GM23338 (cell line): ENCODE measurements at regions not wholly inside any gene's neighbourhood (a gene's known extent, or its start where the extent isn't known, plus 50 kb on each side); places are given as distances from the start of the nearest gene placed in this dataset.

Experiments
- ATAC-seq: fragments of 200-7000 bp; cut with Tn5 transposase; 3 replicates; pipeline ENCODE4 v1.9.1; 2020
- DNase-seq: peaks from one replicate; pipeline ENCODE4 v3.0.0-alpha.2; 2015; ENCODE audit warnings: low spot score
- H2AFZ ChIP-seq: fragments of 200-600 bp; sonication (generic); 2 replicates; pipeline ENCODE4 v1.8.0; 2016; ENCODE audit warnings: antibody characterized with exemption, mild to moderate bottlenecking, moderate library complexity
- H3F3A ChIP-seq: fragments of 200-600 bp; sonication (generic); replicated peaks from 2 replicates; pipeline ENCODE4 v1.8.0; 2017; ENCODE audit warnings: antibody characterized with exemption, mixed run types, low read depth
- H3K27ac ChIP-seq: fragments of 200-600 bp; sonication (generic); 2 replicates; pipeline ENCODE4 v1.6.1; 2016; ENCODE audit warnings: low read depth
- H3K27me3 ChIP-seq: fragments of 200-600 bp; sonication (generic); 2 replicates; pipeline ENCODE4 v1.8.0; 2016; ENCODE audit warnings: mild to moderate bottlenecking, mixed run types, moderate library complexity; ENCODE audit not compliant: insufficient read depth
- H3K36me3 ChIP-seq: fragments of 200-600 bp; sonication (generic); 2 replicates; pipeline ENCODE4 v1.8.0; 2016; ENCODE audit warnings: mild to moderate bottlenecking; ENCODE audit not compliant: insufficient read depth
- H3K4me1 ChIP-seq: fragments of 200-600 bp; sonication (generic); 2 replicates; pipeline ENCODE4 v1.8.0; 2016; ENCODE audit warnings: mild to moderate bottlenecking, moderate library complexity; ENCODE audit not compliant: insufficient read depth
- H3K4me2 ChIP-seq: fragments of 200-600 bp; sonication (generic); 2 replicates; pipeline ENCODE4 v1.7.1; 2017; ENCODE audit warnings: mixed run types
- H3K4me3 ChIP-seq: fragments of 200-600 bp; sonication (generic); 2 replicates; pipeline ENCODE4 v1.6.1; 2016; ENCODE audit warnings: mixed run types
- H3K79me2 ChIP-seq: fragments of 200-600 bp; sonication (generic); replicated peaks from 2 replicates; pipeline ENCODE4 v1.8.0; 2017; ENCODE audit warnings: mild to moderate bottlenecking; ENCODE audit not compliant: insufficient read depth
- H3K9me2 ChIP-seq: fragments of 200-600 bp; sonication (generic); 2 replicates; pipeline ENCODE4 v1.8.0; 2017; ENCODE audit not compliant: insufficient read depth
- H4K20me1 ChIP-seq: fragments of 200-600 bp; sonication (generic); replicated peaks from 2 replicates; pipeline ENCODE4 v1.8.0; 2017; ENCODE audit warnings: mild to moderate bottlenecking; ENCODE audit not compliant: insufficient read depth
- H3K27ac Mint-ChIP-seq: 2 replicates; pipeline ENCODE4 v1.8.0; 2020; ENCODE audit warnings: inconsistent platforms, mild to moderate bottlenecking, moderate library complexity, mixed read lengths
- H3K27me3 Mint-ChIP-seq: 3 replicates; pipeline ENCODE4 v1.8.0; 2022; ENCODE audit warnings: low read depth, mild to moderate bottlenecking, moderate library complexity, mixed read lengths, inconsistent platforms; ENCODE audit not compliant: insufficient read depth, poor library complexity
- H3K36me3 Mint-ChIP-seq: 3 replicates; pipeline ENCODE4 v1.8.0; 2021; ENCODE audit warnings: low read depth, mild to moderate bottlenecking, inconsistent platforms, moderate library complexity, mixed read lengths
- H3K4me1 Mint-ChIP-seq: 3 replicates; pipeline ENCODE4 v1.8.0; 2020; ENCODE audit warnings: mild to moderate bottlenecking, inconsistent platforms, mixed read lengths
- H3K4me3 Mint-ChIP-seq: 3 replicates; pipeline ENCODE4 v1.8.0; 2021; ENCODE audit warnings: moderate library complexity, mild to moderate bottlenecking, inconsistent platforms, mixed read lengths
- H3K9me3 Mint-ChIP-seq: 3 replicates; pipeline ENCODE4 v1.8.0; 2020; ENCODE audit warnings: moderate library complexity, mild to moderate bottlenecking, inconsistent platforms, mixed read lengths
- ETS1 ChIP-seq: IDR thresholded peaks from 2 replicates; pipeline ENCODE4 v1.6.1; 2016; ENCODE audit warnings: antibody characterized with exemption
- EZH2 ChIP-seq: fragments of 200-600 bp; sonication (generic); IDR thresholded peaks from one replicate; pipeline ENCODE4 v1.8.0; 2017; ENCODE audit warnings: antibody characterized with exemption, mild to moderate bottlenecking, low read depth; ENCODE audit not compliant: unreplicated experiment
- ZNF114 ChIP-seq: fragments of 250-450 bp; sonication (Bioruptor Pico); IDR thresholded peaks from 2 replicates; pipeline ENCODE4 v1.5.0; 2020; ENCODE audit warnings: mild to moderate bottlenecking, moderate library complexity
- ZNF331 ChIP-seq: fragments of 250-450 bp; sonication (Bioruptor Pico); IDR thresholded peaks from 2 replicates; pipeline ENCODE4 v1.5.0; 2020; ENCODE audit warnings: low read depth, mild to moderate bottlenecking, moderate library complexity
- TF ChIP-seq, protein P1 (sequence below): fragments of 250-450 bp; sonication (Bioruptor Pico); IDR thresholded peaks from 2 replicates; pipeline ENCODE4 v1.5.0; 2020; ENCODE audit warnings: mild to moderate bottlenecking, moderate library complexity

DNA sequence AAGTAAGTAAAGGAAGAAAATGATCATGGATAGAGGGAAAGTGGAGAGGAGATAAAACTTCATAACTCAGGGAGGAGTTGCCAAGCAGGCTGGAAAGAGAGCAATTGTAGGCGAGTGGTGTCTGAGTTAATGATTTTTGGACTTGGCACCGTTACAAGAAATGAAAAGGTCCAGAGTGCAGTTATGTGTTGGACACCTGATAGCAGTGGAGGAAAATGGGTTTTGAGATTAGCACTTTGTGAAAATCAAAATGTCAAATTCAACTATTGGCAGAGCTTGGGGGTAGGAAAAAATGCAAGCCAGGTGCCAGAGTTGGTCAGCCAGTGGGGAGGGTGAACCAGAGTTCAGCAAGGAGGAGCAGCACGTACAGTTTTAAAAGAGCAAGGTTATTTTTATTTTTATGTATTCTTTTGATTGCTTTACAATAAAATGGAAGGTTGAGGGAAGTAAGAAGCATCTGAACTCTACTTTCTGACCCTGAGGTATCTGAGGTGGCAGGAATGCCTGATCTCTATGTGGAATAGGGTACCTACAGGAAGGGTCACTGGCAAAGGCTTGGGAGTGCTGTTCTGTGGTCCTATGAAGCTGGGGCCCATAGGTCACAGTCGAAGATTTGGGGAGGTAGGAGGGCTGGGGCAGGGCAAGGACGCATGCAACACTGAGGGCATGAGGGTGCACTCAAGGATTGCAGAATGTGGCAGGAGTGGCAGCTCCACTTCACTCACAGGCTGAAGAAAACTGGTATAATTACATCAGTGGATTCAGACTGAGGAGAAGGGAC, 127.5 kb downstream of the CD8B2 start:
- no peaks in the 10 kb centered on the region for H3F3A ChIP-seq
- no peaks in the 10 kb centered on the region for H3K27me3 Mint-ChIP-seq
- ATAC-seq (no peak), DNase-seq (no peak)
- H3K36me3 Mint-ChIP-seq: no peaks in the 10 kb centered on the region
- H3K4me1 Mint-ChIP-seq: peaks cover 19% of the 10 kb centered on the region
- H3K27ac ChIP-seq: no peak overlapping the region
- no peak overlapping the region for H3K4me2 ChIP-seq
- no peaks in the 10 kb centered on the region for H3K79me2 ChIP-seq
- H3K9me2 ChIP-seq: 0 out of 2 replicates have a peak, but pooled peaks cover 2% of the 10 kb centered on the region
- H3K9me3 Mint-ChIP-seq: peaks cover 2% of the 10 kb centered on the region; the same call in 1 of the 3 replicates
- H3K27ac Mint-ChIP-seq: no peak overlapping the region
- H4K20me1 ChIP-seq: no peaks in the 10 kb centered on the region
- H3K4me1 ChIP-seq: peaks cover 16% of the 10 kb centered on the region
- no peak overlapping the region for H3K4me3 ChIP-seq
- no peaks in the 10 kb centered on the region for H3K36me3 ChIP-seq
- H3K4me3 Mint-ChIP-seq: no peak overlapping the region
- no peak overlapping the region for H2AFZ ChIP-seq
- TF ChIP-seq ZNF331 (CRISPR knock-in tag) (no peak), EZH2 (no peak), ZNF114 (CRISPR knock-in tag) (no peak), ETS1 (no peak)
- TF ChIP-seq, protein P1, sequence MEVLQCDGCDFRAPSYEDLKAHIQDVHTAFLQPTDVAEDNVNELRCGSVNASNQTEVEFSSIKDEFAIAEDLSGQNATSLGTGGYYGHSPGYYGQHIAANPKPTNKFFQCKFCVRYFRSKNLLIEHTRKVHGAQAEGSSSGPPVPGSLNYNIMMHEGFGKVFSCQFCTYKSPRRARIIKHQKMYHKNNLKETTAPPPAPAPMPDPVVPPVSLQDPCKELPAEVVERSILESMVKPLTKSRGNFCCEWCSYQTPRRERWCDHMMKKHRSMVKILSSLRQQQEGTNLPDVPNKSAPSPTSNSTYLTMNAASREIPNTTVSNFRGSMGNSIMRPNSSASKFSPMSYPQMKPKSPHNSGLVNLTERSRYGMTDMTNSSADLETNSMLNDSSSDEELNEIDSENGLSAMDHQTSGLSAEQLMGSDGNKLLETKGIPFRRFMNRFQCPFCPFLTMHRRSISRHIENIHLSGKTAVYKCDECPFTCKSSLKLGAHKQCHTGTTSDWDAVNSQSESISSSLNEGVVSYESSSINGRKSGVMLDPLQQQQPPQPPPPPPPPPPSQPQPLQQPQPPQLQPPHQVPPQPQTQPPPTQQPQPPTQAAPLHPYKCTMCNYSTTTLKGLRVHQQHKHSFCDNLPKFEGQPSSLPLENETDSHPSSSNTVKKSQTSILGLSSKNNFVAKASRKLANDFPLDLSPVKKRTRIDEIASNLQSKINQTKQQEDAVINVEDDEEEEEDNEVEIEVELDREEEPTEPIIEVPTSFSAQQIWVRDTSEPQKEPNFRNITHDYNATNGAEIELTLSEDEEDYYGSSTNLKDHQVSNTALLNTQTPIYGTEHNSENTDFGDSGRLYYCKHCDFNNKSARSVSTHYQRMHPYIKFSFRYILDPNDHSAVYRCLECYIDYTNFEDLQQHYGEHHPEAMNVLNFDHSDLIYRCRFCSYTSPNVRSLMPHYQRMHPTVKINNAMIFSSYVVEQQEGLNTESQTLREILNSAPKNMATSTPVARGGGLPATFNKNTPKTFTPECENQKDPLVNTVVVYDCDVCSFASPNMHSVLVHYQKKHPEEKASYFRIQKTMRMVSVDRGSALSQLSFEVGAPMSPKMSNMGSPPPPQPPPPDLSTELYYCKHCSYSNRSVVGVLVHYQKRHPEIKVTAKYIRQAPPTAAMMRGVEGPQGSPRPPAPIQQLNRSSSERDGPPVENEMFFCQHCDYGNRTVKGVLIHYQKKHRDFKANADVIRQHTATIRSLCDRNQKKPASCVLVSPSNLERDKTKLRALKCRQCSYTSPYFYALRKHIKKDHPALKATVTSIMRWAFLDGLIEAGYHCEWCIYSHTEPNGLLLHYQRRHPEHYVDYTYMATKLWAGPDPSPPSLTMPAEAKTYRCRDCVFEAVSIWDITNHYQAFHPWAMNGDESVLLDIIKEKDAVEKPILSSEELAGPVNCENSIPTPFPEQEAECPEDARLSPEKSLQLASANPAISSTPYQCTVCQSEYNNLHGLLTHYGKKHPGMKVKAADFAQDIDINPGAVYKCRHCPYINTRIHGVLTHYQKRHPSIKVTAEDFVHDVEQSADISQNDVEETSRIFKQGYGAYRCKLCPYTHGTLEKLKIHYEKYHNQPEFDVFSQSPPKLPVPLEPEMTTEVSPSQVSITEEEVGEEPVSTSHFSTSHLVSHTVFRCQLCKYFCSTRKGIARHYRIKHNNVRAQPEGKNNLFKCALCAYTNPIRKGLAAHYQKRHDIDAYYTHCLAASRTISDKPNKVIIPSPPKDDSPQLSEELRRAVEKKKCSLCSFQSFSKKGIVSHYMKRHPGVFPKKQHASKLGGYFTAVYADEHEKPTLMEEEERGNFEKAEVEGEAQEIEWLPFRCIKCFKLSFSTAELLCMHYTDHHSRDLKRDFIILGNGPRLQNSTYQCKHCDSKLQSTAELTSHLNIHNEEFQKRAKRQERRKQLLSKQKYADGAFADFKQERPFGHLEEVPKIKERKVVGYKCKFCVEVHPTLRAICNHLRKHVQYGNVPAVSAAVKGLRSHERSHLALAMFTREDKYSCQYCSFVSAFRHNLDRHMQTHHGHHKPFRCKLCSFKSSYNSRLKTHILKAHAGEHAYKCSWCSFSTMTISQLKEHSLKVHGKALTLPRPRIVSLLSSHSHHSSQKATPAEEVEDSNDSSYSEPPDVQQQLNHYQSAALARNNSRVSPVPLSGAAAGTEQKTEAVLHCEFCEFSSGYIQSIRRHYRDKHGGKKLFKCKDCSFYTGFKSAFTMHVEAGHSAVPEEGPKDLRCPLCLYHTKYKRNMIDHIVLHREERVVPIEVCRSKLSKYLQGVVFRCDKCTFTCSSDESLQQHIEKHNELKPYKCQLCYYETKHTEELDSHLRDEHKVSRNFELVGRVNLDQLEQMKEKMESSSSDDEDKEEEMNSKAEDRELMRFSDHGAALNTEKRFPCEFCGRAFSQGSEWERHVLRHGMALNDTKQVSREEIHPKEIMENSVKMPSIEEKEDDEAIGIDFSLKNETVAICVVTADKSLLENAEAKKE (CRISPR knock-in tag): no peak
- no peaks in the 10 kb centered on the region for H3K27me3 ChIP-seq
